Heart left ventricle (tissue), 16 donors: ENCODE measurements at regions not wholly inside any gene's neighbourhood (a gene's known extent, or its start where the extent isn't known, plus 50 kb on each side); places are given as distances from the start of the nearest gene placed in this dataset.
"Not testable (repeated sequence)": the region's sequence is repeated elsewhere in the genome, so short reads cannot be mapped to it uniquely, and the experiment has no call there.

Experiments used
- ATAC-seq, 4 donors: fragments of 200-7000 bp; cut with Tn5 transposase; one replicate each; pipeline ENCODE4 v1.9.1; 2020 to 2022; ENCODE audit warnings: moderate library complexity in 4 of 4, mild to moderate bottlenecking in 3 of 4, moderate number of reproducible peaks in 1 of 4
- DNase-seq, 5 donors: peaks; one replicate each; pipeline ENCODE4 v3.0.0-alpha.2; 2020
- H3K27ac ChIP-seq, 12 donors: fragments of 200-600 bp; sonication (generic) in 4 of 12; one replicate each; pipeline versions ENCODE4 v1.5.0 to v1.8.0; 2016 to 2022; ENCODE audit warnings: mild to moderate bottlenecking in 2 of 12
- H3K27me3 ChIP-seq, 9 donors: fragments of 200-600 bp; sonication (generic) in 2 of 9; one replicate each; pipeline versions ENCODE4 v1.5.1 to v1.8.0; 2016 to 2022; ENCODE audit warnings: mild to moderate bottlenecking in 3 of 9
- H3K36me3 ChIP-seq, 9 donors: fragments of 200-600 bp; sonication (generic) in 2 of 9; one replicate each; pipeline versions ENCODE4 v1.5.0 to v1.8.0; 2018 to 2022; ENCODE audit warnings: mild to moderate bottlenecking in 2 of 9
- H3K4me1 ChIP-seq, 12 donors: fragments of 200-600 bp; sonication (generic) in 4 of 12; one replicate each; pipeline versions ENCODE4 v1.5.0 to v1.8.0; 2016 to 2022; ENCODE audit warnings: mild to moderate bottlenecking in 3 of 12
- H3K4me3 ChIP-seq, 12 donors: fragments of 200-600 bp; sonication (generic) in 4 of 12; one replicate each; pipeline versions ENCODE4 v1.5.0 to v1.8.0; 2017 to 2022; ENCODE audit warnings: mild to moderate bottlenecking in 9 of 12, moderate library complexity in 4 of 12
- H3K9me3 ChIP-seq, 12 donors: fragments of 200-600 bp; sonication (generic) in 4 of 12; one replicate each; pipeline versions ENCODE4 v1.5.0 to v1.8.0; 2016 to 2022; ENCODE audit warnings: mild to moderate bottlenecking in 1 of 12
- CTCF ChIP-seq, 12 donors: fragments of 200-600 bp; sonication (generic) in 4 of 12; IDR thresholded peaks; one replicate each; pipeline versions ENCODE4 v1.5.0 to v1.8.0; 2018 to 2022; ENCODE audit warnings: antibody characterized with exemption in 12 of 12, mild to moderate bottlenecking in 5 of 12
- POLR2A ChIP-seq, 2 donors: fragments of 450-650 bp; IDR thresholded peaks; one replicate each; pipeline ENCODE4 v1.6.1; 2017; ENCODE audit warnings: antibody characterized with exemption in 2 of 2, mild to moderate bottlenecking in 2 of 2, moderate library complexity in 2 of 2
- WGBS, 4 donors: extraction: QIAGEN DNeasy Blood & Tissue Kit in 2 of 4; methylation state at CpG; one replicate each; pipeline versions ENCODE4 v1.1.5 to v1.1.7; 2013 to 2018; 5-methylcytosine and 5-hydroxymethylcytosine counted together
- intact Hi-C, 10 donors: fragments of 100-400 bp; cut with DNase I; formaldehyde crosslinking; loops; one replicate each; pipeline versions ENCODE4 v1.11.1 to v1.14.2; 2022
- donor health status: ischemic (EF 13 %, LVEDD 7.1; RV severe dilation, severe dysfunction).
- donor health status: healthy with polysubstance abuse.
- donor health status: DM: no; HTN: yes; CAD: no.
- donor health status: DM: no; HTN: no; CAD: no.
- donor health status: ischemic (EF 25% LVEDD 6.9; RV normal size, moderate dysfunction).
- donor health status: ischemic (EF 25% LVEDD 5.7; RV mildly dilated, moderate dysfunction).
- donor health status: healthy.
- donor health status: DM: yes; HTN: yes; CAD: no.
- donor health status: ischemic (EF 35%, LVEDD 5.7; RV mildly dilated, moderate dysfunction).
- donor health status: nonischemic (EF 11% LVEDD 7.7; RV severe dilation, severe dysfunction).
- donor health status: DM: yes; HTN: yes; CAD: no.
- donor health status: PGD.
- donor health status: ischemic (EF 29% LVEDD 5.4; RV normal size, mild dysfunction).
- donor health status: nonischemic (EF 23%, LVEDD 6.1; RV moderate dilation, normal function).

DNA sequence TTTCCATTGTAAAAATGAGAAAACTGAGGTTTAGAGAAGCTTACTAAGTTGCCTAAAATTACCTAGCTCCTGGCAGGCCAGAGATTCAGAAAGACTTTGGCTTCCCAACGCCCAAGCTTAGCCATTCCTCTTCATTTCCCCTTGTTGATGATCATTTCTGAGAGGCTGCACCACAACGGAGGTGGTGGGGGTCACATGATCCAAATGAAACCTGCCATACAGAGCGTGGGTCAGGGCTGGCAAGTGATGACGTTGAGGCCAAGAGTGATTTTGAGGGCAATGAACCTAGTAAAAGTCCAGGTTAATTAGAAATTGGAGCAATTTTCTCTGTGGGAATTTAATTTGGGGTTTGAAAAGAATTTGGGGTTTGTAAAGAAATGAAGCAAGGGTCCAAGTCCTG, 109.9 kb downstream of the TMEM182 start:
- WGBS, 4 donors, result 69 to 75% (median 72%) methylated on average over 4 of the region's 4 CpGs
- Histone ChIP-seq H3K4me1 (no peaks in the 10 kb centered on the region), H3K27ac (no peak overlapping the region), H3K9me3 (peaks cover 0 to 2% (median 0%) of the 10 kb centered on the region in 12 donors), H3K36me3 (no peaks in the 10 kb centered on the region), H3K4me3 (no peak overlapping the region), H3K27me3 (no peaks in the 10 kb centered on the region)
- DNase-seq (no peak), ATAC-seq (no peak)
- TF ChIP-seq CTCF (IDR thresholded peaks at IDR 0.05), result no peak
- TF ChIP-seq POLR2A (IDR thresholded peaks at IDR 0.05), result no peak
- intact Hi-C loops, result loop anchor here in 3 of 10 donors (5.0 to 10.0 kb wide), 3 partner anchors 264 to 399 kb away; partner anchors contain the start of gene SLC9A4 (in 3 of the 3)

GRCh38 chr2:102872388-102872787, 110.6 kb downstream of the TMEM182 start:
- TF ChIP-seq CTCF (IDR thresholded peaks at IDR 0.05) (peak in 8 of 12 donors; percentile 10 to 49 (median 31)), POLR2A (IDR thresholded peaks at IDR 0.05) (no peak)
- Histone ChIP-seq H3K4me3 (no peak overlapping the region), H3K27ac (no peak overlapping the region), H3K27me3 (no peaks in the 10 kb centered on the region), H3K4me1 (no peaks in the 10 kb centered on the region), H3K9me3 (peaks cover 0 to 2% (median 0%) of the 10 kb centered on the region in 12 donors), H3K36me3 (no peaks in the 10 kb centered on the region)
- no peak for DNase-seq
- intact Hi-C loops, result loop anchor here in 3 of 10 donors (5.0 to 10.0 kb wide), 3 partner anchors 265 to 400 kb away; partner anchors contain the start of gene SLC9A4 (in 3 of the 3)
- 71 to 85% (median 78%) methylated on average over 2 of the region's 2 CpGs for WGBS, 4 donors
- ATAC-seq, result no peak

DNA sequence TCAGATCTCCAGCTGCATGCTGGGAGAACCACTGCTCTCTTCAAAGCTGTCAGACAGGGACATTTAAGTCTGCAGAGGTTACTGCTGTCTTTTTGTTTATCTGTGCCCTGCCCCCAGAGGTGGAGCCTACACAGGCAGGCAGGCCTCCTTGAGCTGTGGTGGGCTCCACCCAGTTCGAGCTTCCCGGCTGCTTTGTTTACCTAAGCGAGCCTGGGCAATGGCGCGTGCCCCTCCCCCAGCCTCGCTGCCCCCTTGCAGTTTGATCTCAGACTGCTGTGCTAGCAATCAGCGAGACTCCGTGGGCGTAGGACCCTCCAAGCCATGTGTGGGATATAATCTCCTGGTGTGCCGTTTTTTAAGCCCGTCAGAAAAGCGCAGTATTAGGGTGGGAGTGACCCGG, 117.7 kb downstream of the TMEM182 start:
- H3K27ac ChIP-seq, H3K4me3 ChIP-seq, ATAC-seq, DNase-seq, H3K4me1 ChIP-seq, H3K27me3 ChIP-seq, H3K36me3 ChIP-seq, H3K9me3 ChIP-seq: not testable (repeated sequence)
- 89 to 94% (median 91%) methylated on average over 13 of the region's 13 CpGs for WGBS, 4 donors
- intact Hi-C loops, result loop anchor here in 1 of 10 donors (10.0 kb wide), 1 partner anchor 405 kb away; the partner anchor contains the start of gene SLC9A4

DNA sequence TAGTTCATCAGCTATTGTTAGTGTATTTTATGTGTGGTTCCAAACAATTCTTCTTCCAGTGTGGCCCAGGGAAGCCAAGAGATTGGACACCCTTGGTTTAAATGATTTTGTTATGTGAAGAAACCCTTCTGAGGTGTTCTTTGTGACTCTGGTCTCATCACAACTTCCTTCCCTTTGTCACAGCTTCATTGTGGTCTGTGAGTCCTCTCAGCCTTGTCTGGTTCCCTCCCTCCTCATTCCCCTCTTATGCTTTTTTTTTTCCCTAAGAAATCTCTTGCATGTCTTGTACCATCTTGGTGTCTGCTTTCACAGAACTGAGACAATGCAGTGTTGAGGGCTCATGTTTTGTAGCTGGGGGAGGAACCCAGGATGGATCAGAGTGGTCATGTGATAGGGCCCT, 118.9 kb downstream of the TMEM182 start:
- H3K4me3 ChIP-seq, result no peak overlapping the region
- no peaks in the 10 kb centered on the region for H3K27me3 ChIP-seq
- no peaks in the 10 kb centered on the region for H3K9me3 ChIP-seq
- ATAC-seq (no peak), DNase-seq (no peak)
- peaks cover 0 to 6% (median 0%) of the 10 kb centered on the region in 12 donors for H3K4me1 ChIP-seq
- no peaks in the 10 kb centered on the region for H3K36me3 ChIP-seq
- no peak overlapping the region for H3K27ac ChIP-seq
- intact Hi-C loops, result no loop called here
- no peak for TF ChIP-seq POLR2A (IDR thresholded peaks at IDR 0.05)
- no peak for TF ChIP-seq CTCF (IDR thresholded peaks at IDR 0.05)
